H1 (cell line): ENCODE measurements at regions not wholly inside any gene's neighbourhood (a gene's known extent, or its start where the extent isn't known, plus 50 kb on each side); places are given as distances from the start of the nearest gene placed in this dataset.

ENCODE experiments used
- CTCF ChIA-PET: fragments of 300-600 bp; sonication (Branson Sonifier 250); formaldehyde crosslinking; loops from one replicate; lab custom pipeline; 2021; ENCODE audit not compliant: partially characterized antibody; lab: Charles Lee
- POLR2A ChIA-PET: fragments of 300-600 bp; sonication (Branson Sonifier 250); formaldehyde crosslinking; loops from one replicate; lab custom pipeline; 2021; ENCODE audit warnings: inconsistent platforms; ENCODE audit not compliant: partially characterized antibody; lab: Charles Lee
- DNase-seq, 2 experiments: peaks; one replicate each; pipeline versions ENCODE4 v3.0.0 to v3.0.0-alpha.2; 2010 to 2022; ENCODE audit warnings: low spot score in 2 of 2, low read depth in 1 of 2, mixed read lengths in 1 of 2
- FAIRE-seq: peaks from 2 replicates; lab custom pipeline; 2011; peaks lifted over from hg19 to GRCh38; lab: Jason Lieb, UNC
- H2AFZ ChIP-seq: 2 replicates; pipeline ENCODE4 v1.8.1; 2012; ENCODE audit warnings: low read length, inconsistent platforms
- H2AK5ac ChIP-seq: 2 replicates; pipeline ENCODE4 v1.6.1; 2013; ENCODE audit warnings: low read depth, low read length
- H2BK120ac ChIP-seq: replicated peaks from 2 replicates; pipeline ENCODE3; 2013; ENCODE audit warnings: low read depth, low read length, inconsistent platforms
- H2BK12ac ChIP-seq: 2 replicates; pipeline ENCODE4 v1.6.1; 2013; ENCODE audit warnings: low read depth, low read length
- H2BK15ac ChIP-seq: 2 replicates; pipeline ENCODE4 v1.6.1; 2013; ENCODE audit warnings: low read length
- H2BK20ac ChIP-seq: 2 replicates; pipeline ENCODE4 v1.6.1; 2013; ENCODE audit warnings: low read length
- H2BK5ac ChIP-seq: 2 replicates; pipeline ENCODE4 v1.6.1; 2013; ENCODE audit warnings: low read depth, low read length
- H3K14ac ChIP-seq: 2 replicates; pipeline ENCODE4 v1.6.1; 2013; ENCODE audit warnings: inconsistent platforms; ENCODE audit not compliant: insufficient read length
- H3K18ac ChIP-seq: 2 replicates; pipeline ENCODE4 v1.6.1; 2013; ENCODE audit warnings: low read length; ENCODE audit errors: extremely low read depth
- H3K23ac ChIP-seq: 2 replicates; pipeline ENCODE4 v1.6.1; 2013; ENCODE audit warnings: inconsistent platforms; ENCODE audit not compliant: insufficient read length
- H3K23me2 ChIP-seq: 2 replicates; pipeline ENCODE4 v1.6.1; 2013; ENCODE audit warnings: low read depth, low read length
- H3K27ac ChIP-seq: 2 replicates; pipeline ENCODE4 v1.6.1; 2011; ENCODE audit warnings: low read depth, low read length, inconsistent platforms
- H3K27me3 ChIP-seq, 4 experiments: replicated peaks in 1 of 4; 1 replicate in 1 of 4; 2 replicates in 3 of 4; pipeline versions ENCODE4 v1.6.1 to v1.8.1; 2011 to 2013; ENCODE audit warnings: low read length in 3 of 4, mild to moderate bottlenecking in 3 of 4, inconsistent platforms in 2 of 4, mixed read lengths in 2 of 4, moderate library complexity in 1 of 4; ENCODE audit not compliant: control insufficient read depth in 3 of 4, insufficient read depth in 3 of 4; ENCODE audit errors: extremely low read depth in 1 of 4
- H3K36me3 ChIP-seq, 4 experiments: 2 replicates each; pipeline versions ENCODE4 v1.6.1 to v1.8.1; 2011 to 2013; ENCODE audit warnings: mild to moderate bottlenecking in 4 of 4, low read length in 3 of 4, moderate library complexity in 2 of 4, control low read depth in 1 of 4, inconsistent platforms in 1 of 4; ENCODE audit not compliant: insufficient read depth in 4 of 4, control insufficient read depth in 2 of 4
- H3K4ac ChIP-seq: replicated peaks from 2 replicates; pipeline ENCODE3; 2013; ENCODE audit warnings: low read length, low read depth, mixed read lengths, inconsistent platforms; ENCODE audit not compliant: insufficient read length
- H3K4me1 ChIP-seq, 4 experiments: replicated peaks in 1 of 4; 1 replicate in 1 of 4; 2 replicates in 3 of 4; pipeline versions ENCODE4 v1.6.1 to v1.8.1; 2011 to 2013; ENCODE audit warnings: low read length in 3 of 4, inconsistent platforms in 2 of 4, mixed read lengths in 1 of 4; ENCODE audit not compliant: insufficient read depth in 4 of 4, control insufficient read depth in 3 of 4
- H3K4me2 ChIP-seq, 2 experiments: 2 replicates each; pipeline versions ENCODE4 v1.6.1 to v1.8.1; 2011 to 2013; ENCODE audit warnings: low read depth in 2 of 2, low read length in 2 of 2, control low read depth in 1 of 2, inconsistent platforms in 1 of 2, mild to moderate bottlenecking in 1 of 2; ENCODE audit not compliant: insufficient read depth in 1 of 2
- H3K4me3 ChIP-seq, 4 experiments: fragments of 200-600, 300-600 bp in 1 of 4; sonication (generic), shearing (Covaris generic), sonication (Bioruptor Twin) in 1 of 4; 2 replicates each; pipeline versions ENCODE4 v1.5.1 to v1.8.1; 2011 to 2016; ENCODE audit warnings: low read length in 4 of 4, low read depth in 3 of 4, control low read depth in 2 of 4, inconsistent platforms in 2 of 4, mild to moderate bottlenecking in 2 of 4, mixed read lengths in 1 of 4, moderate library complexity in 1 of 4; ENCODE audit not compliant: insufficient read depth in 2 of 4; ENCODE audit errors: extremely low read depth in 1 of 4
- H3K56ac ChIP-seq: replicated peaks from 2 replicates; pipeline ENCODE3; 2013; ENCODE audit warnings: low read depth, mild to moderate bottlenecking, mixed read lengths, low read length, inconsistent platforms; ENCODE audit not compliant: insufficient read length
- H3K79me1 ChIP-seq: 2 replicates; pipeline ENCODE4 v1.6.1; 2013; ENCODE audit warnings: low read depth, low read length, control low read depth
- H3K79me2 ChIP-seq, 2 experiments: 2 replicates each; pipeline versions ENCODE4 v1.6.1 to v1.8.1; 2012 to 2013; ENCODE audit warnings: low read length in 2 of 2, mild to moderate bottlenecking in 2 of 2, inconsistent platforms in 1 of 2; ENCODE audit not compliant: insufficient read depth in 2 of 2, control insufficient read depth in 1 of 2
- H3K9ac ChIP-seq, 4 experiments: replicated peaks in 1 of 4; 1 replicate in 1 of 4; 2 replicates in 3 of 4; pipeline versions ENCODE4 v1.6.1 to v1.8.1; 2011 to 2013; ENCODE audit warnings: low read depth in 3 of 4, low read length in 3 of 4, control low read depth in 2 of 4, mild to moderate bottlenecking in 2 of 4, moderate library complexity in 2 of 4, inconsistent platforms in 1 of 4; ENCODE audit errors: extremely low read depth in 1 of 4
- H3K9me3 ChIP-seq, 2 experiments: 2 replicates each; pipeline versions ENCODE4 v1.6.1 to v1.8.1; 2012 to 2013; ENCODE audit warnings: mild to moderate bottlenecking in 2 of 2, moderate library complexity in 2 of 2, control low read depth in 1 of 2, inconsistent platforms in 1 of 2, low read depth in 1 of 2, low read length in 1 of 2, mixed read lengths in 1 of 2; ENCODE audit not compliant: insufficient read depth in 2 of 2
- H4K20me1 ChIP-seq, 2 experiments: replicated peaks in 1 of 2; 2 replicates each; pipeline versions ENCODE3 to v1.8.1; 2011 to 2013; ENCODE audit warnings: inconsistent platforms in 2 of 2, low read length in 2 of 2, mild to moderate bottlenecking in 1 of 2; ENCODE audit not compliant: insufficient read depth in 2 of 2, control insufficient read depth in 1 of 2
- H4K5ac ChIP-seq: 2 replicates; pipeline ENCODE4 v1.6.1; 2013; ENCODE audit warnings: low read length, low read depth, mixed read lengths, inconsistent platforms; ENCODE audit not compliant: insufficient read length
- H4K8ac ChIP-seq: 2 replicates; pipeline ENCODE4 v1.8.0; 2013; ENCODE audit warnings: mild to moderate bottlenecking, moderate library complexity, low read length, inconsistent platforms; ENCODE audit not compliant: insufficient read depth; ENCODE audit errors: extremely low read depth
- H4K91ac ChIP-seq: replicated peaks from 2 replicates; pipeline ENCODE3; 2013; ENCODE audit warnings: low read length, mixed read lengths, inconsistent platforms; ENCODE audit not compliant: insufficient read length
- ASH2L ChIP-seq: fragments of 200-600, 300-600 bp; sonication (generic); IDR thresholded peaks from one replicate; pipeline ENCODE4 v1.7.1; 2017; ENCODE audit warnings: low read length
- CHD2 ChIP-seq: IDR thresholded peaks from 2 replicates; pipeline ENCODE4 v1.6.1; 2012; ENCODE audit warnings: low read length, improper control_type of control experiment
- EGR1 ChIP-seq: IDR thresholded peaks from 2 replicates; pipeline ENCODE4 v1.6.1; 2011; ENCODE audit warnings: low read depth, low read length, borderline replicate concordance
- EP300 ChIP-seq, 2 experiments: IDR thresholded peaks; 1 replicate in 1 of 2; 2 replicates in 1 of 2; pipeline ENCODE4 v1.6.1; 2011 to 2012; ENCODE audit warnings: low read depth in 2 of 2, low read length in 2 of 2, mild to moderate bottlenecking in 2 of 2, borderline replicate concordance in 1 of 2, inconsistent platforms in 1 of 2, moderate library complexity in 1 of 2
- EZH2 ChIP-seq: fragments of 200-600 bp; sonication (generic); IDR thresholded peaks from 2 replicates; pipeline ENCODE4 v1.7.1; 2012; ENCODE audit warnings: low read depth, mild to moderate bottlenecking, moderate library complexity, low read length, inconsistent platforms; ENCODE audit not compliant: severe bottlenecking
- JUN ChIP-seq: IDR thresholded peaks from 2 replicates; pipeline ENCODE4 v1.6.1; 2011; ENCODE audit warnings: low read depth, mild to moderate bottlenecking, improper control_type of control experiment, low read length
- KDM1A ChIP-seq: fragments of 200-600, 300-600 bp; sonication (generic); IDR thresholded peaks from 2 replicates; pipeline ENCODE4 v1.7.1; 2016; ENCODE audit warnings: mild to moderate bottlenecking, low read length, borderline replicate concordance
- NANOG ChIP-seq: IDR thresholded peaks from 2 replicates; pipeline ENCODE4 v1.6.1; 2011; ENCODE audit warnings: low read length, low read depth, mild to moderate bottlenecking, inconsistent platforms; ENCODE audit not compliant: insufficient read depth, poor library complexity, severe bottlenecking
- POU5F1 ChIP-seq: IDR thresholded peaks from 2 replicates; pipeline ENCODE4 v1.6.1; 2011; ENCODE audit warnings: low read depth, mild to moderate bottlenecking, low read length, moderate library complexity
- RAD21 ChIP-seq, 2 experiments: IDR thresholded peaks in 1 of 2; conservative IDR thresholded peaks in 1 of 2; 2 replicates each; pipeline ENCODE4 v1.6.1; 2011; ENCODE audit warnings: low read depth in 2 of 2, low read length in 2 of 2, improper control_type of control experiment in 1 of 2, inconsistent platforms in 1 of 2, mild to moderate bottlenecking in 1 of 2, moderate library complexity in 1 of 2
- SP1 ChIP-seq: IDR thresholded peaks from 2 replicates; pipeline ENCODE4 v1.6.1; 2011; ENCODE audit warnings: low read depth, low read length
- SP4 ChIP-seq: IDR thresholded peaks from 2 replicates; pipeline ENCODE4 v1.6.1; 2012; ENCODE audit warnings: low read length, inconsistent platforms
- SRF ChIP-seq: IDR thresholded peaks from 2 replicates; pipeline ENCODE4 v1.6.1; 2011; ENCODE audit warnings: mild to moderate bottlenecking, low read depth, low read length, moderate library complexity
- TCF12 ChIP-seq: IDR thresholded peaks from 2 replicates; pipeline ENCODE4 v1.6.1; 2011; ENCODE audit warnings: low read depth, mild to moderate bottlenecking, low read length
- WGBS, 2 experiments: shearing (Covaris generic) in 1 of 2; methylation state at CpG; one replicate each; pipeline versions ENCODE4 v1.1.6 to v1.1.7; 2013 to 2015; ENCODE audit warnings: low lambda C conversion rate in 2 of 2, mixed read lengths in 2 of 2, inconsistent platforms in 1 of 2, low coverage in 1 of 2, missing lambda C conversion rate in 1 of 2; ENCODE audit not compliant: insufficient replicate concordance in 2 of 2, insufficient coverage in 1 of 2, insufficient read length in 1 of 2; ENCODE audit errors: extremely low coverage in 1 of 2, missing lambda C conversion rate in 1 of 2; 5-methylcytosine and 5-hydroxymethylcytosine counted together
- TF ChIP-seq, protein P1 (sequence below): IDR thresholded peaks from 2 replicates; pipeline ENCODE4 v1.6.1; 2011; ENCODE audit warnings: low read depth, mild to moderate bottlenecking, low read length; ENCODE audit not compliant: insufficient read depth

DNA sequence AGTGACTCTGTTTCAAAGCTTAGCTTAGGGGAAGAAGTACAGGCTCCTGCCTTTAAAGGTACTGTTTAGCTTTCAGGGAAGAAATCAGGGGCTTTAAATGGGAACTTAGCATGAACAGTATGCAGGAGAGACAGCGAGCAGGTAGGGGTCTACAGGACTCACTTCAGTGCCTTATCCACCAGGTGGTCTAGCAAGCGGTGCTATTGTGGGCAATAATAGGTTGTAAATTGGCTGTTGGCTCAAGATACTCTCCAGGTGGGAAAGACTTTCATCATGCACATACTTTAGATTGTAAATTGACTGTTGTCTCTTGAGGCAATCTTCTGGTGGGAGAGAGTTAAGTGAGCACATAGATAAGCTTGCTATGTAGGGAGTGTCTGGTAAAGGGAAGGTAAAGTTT lies 358.6 kb upstream of the DLGAP1 start:
- H3K9me3 ChIP-seq, result no peaks in the 10 kb centered on the region
- no peaks in the 10 kb centered on the region for H3K27me3 ChIP-seq
- POLR2A ChIA-PET, result no interaction called here
- H3K9ac ChIP-seq, result no peak overlapping the region
- H2AK5ac ChIP-seq, result no peak overlapping the region
- no peak overlapping the region for H2BK20ac ChIP-seq
- H4K5ac ChIP-seq, result no peak overlapping the region
- H2BK5ac ChIP-seq, result no peak overlapping the region
- no peaks in the 10 kb centered on the region for H3K79me2 ChIP-seq
- no peaks in the 10 kb centered on the region for H3K79me1 ChIP-seq
- 0 out of 7 replicates have a peak, but pooled peaks cover 0 to 2% (median 0%) of the 10 kb centered on the region in 4 experiments for H3K4me1 ChIP-seq
- H3K23ac ChIP-seq, result no peak overlapping the region
- H3K27ac ChIP-seq, result no peak overlapping the region
- no peak overlapping the region for H3K14ac ChIP-seq
- H3K4ac ChIP-seq, result no peak overlapping the region
- H2AFZ ChIP-seq, result no peak overlapping the region
- H2BK120ac ChIP-seq, result no peak overlapping the region
- DNase-seq (no peak), FAIRE-seq (no peak)
- no peak overlapping the region for H2BK12ac ChIP-seq
- H3K4me3 ChIP-seq, result no peak overlapping the region
- H3K36me3 ChIP-seq, result no peaks in the 10 kb centered on the region
- H4K91ac ChIP-seq, result no peak overlapping the region
- H4K8ac ChIP-seq, result no peak overlapping the region
- 68% methylated on average over 2 of the region's 2 CpGs; no CpG with 5 or more reads in 1 of the 2 experiments for WGBS, 2 experiments
- H3K56ac ChIP-seq, result no peak overlapping the region
- CTCF ChIA-PET, result no interaction called here
- no peak overlapping the region for H3K4me2 ChIP-seq
- H4K20me1 ChIP-seq, result no peaks in the 10 kb centered on the region
- no peak overlapping the region for H3K18ac ChIP-seq
- no peaks in the 10 kb centered on the region for H3K23me2 ChIP-seq
- no peak overlapping the region for H2BK15ac ChIP-seq
- TF ChIP-seq KDM1A (no peak), ASH2L (no peak), EP300 (IDR thresholded peaks at IDR 0.05; ENCODE audit: borderline replicate concordance in 1 of 2, low read depth in 2 of 2, low read length in 2 of 2) (no peak), JUN (no peak), TCF12 (no peak), EGR1 (no peak), EZH2 (no peak), CHD2 (no peak), SP4 (no peak), NANOG (no peak), SP1 (no peak), SRF (no peak), RAD21 (IDR thresholded peaks at IDR 0.05 in 1 of 2, conservative IDR thresholded peaks at IDR 0.05 in 1 of 2; ENCODE audit: low read depth in 2 of 2, low read length in 2 of 2) (no peak), POU5F1 (no peak)
- TF ChIP-seq, protein P1, sequence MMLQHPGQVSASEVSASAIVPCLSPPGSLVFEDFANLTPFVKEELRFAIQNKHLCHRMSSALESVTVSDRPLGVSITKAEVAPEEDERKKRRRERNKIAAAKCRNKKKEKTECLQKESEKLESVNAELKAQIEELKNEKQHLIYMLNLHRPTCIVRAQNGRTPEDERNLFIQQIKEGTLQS, result no peak
